GM19372 (cell line): ENCODE measurements at regions not wholly inside any gene's neighbourhood (a gene's known extent, or its start where the extent isn't known, plus 50 kb on each side); places are given as distances from the start of the nearest gene placed in this dataset.
"Not testable (repeated sequence)": the region's sequence is repeated elsewhere in the genome, so short reads cannot be mapped to it uniquely, and the experiment has no call there.

Experiments
- ATAC-seq: cut with Tn5 transposase; IDR thresholded peaks from one replicate; pipeline ENCODE4 v1.9.1; 2021; ENCODE audit warnings: mild to moderate bottlenecking, low read depth, moderate library complexity; ENCODE audit not compliant: unreplicated experiment

DNA sequence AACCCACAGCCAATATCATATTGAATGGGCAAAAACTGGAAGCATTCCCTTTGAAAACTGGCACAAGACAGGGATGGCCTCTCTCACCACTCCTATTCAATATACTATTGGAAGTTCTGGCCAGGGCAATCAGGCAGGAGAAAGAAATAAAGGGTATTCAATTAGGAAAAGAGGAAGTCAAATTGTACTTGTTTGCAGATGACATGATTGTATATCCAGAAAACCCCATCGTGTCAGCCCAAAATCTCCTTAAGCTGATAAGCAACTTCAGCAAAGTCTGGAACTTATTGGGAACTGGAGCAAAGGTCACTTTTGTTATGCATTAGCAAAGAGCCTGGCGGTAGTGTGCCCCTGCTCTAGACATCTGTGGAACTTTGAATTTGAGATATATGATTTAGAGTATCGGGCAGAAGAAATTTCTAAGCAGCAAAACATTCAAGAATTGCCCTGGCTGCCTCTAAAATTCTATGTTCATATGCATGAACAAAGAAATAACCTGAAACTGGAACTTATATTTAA, 53.4 kb upstream of the PSMA1 start:
- not testable (repeated sequence) for ATAC-seq

- no peak for ATAC-seq
Measured at GRCh38 chr11:14577292-14577691, 57.1 kb upstream of the PSMA1 start.

DNA sequence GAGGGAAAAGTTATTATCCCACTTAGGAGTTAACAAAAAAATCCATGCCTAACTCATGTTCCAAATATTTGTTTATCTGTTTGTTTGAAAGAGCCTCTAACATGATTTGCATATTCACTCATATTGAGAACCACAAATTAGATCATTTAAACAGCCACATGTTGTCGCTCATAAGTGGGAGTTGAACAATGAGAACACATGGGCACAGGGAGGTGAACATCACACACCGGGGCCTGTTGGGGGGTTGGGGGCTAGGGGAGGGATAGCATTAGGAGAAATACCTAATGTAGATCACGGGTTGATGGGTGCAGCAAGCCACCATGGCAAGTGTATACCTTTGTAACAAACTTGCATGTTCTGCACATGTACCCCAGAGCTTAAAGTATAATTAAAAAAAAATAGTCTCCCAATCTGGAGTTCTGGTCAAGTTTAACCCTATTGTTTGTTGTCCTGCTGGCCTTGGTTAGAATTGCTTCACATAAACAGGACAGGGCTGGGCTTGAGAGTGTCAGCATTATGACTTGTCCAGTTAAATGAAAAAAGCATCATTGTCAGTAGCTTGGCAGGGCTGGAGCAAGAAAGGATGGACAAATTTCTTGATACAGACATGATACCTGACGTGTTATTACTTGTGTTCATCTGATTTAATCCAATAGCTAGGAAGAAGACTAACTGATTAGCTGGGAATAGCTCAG, 57.8 kb upstream of the PSMA1 start:
- peak; percentile 16 for ATAC-seq

- ATAC-seq, result peak; percentile 99
Measured at GRCh38 chr11:14578541-14578956, 58.4 kb upstream of the PSMA1 start.

GRCh38 chr11:14579646-14580045, 59.5 kb upstream of the PSMA1 start:
- ATAC-seq, result no peak

DNA sequence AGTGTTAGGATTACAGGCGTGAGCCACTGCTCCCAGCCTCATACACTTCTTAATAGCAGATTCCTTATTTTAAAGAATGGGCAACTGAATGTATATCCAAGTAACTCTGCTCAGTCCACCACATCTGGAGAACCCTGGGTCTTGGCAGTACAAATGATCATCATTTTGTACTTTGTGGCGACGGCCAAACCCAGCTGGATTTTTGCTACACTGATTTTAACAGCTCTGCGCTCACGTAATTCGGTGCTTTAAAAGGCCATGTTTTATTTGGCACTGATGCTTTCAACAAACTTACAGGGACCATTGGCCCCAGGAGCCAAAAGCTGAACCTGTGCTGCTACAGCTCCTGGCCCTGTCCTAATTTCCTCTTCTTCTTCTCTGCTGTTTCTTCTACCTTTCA, 60.8 kb upstream of the PDE3B start:
- ATAC-seq, result no peak

GRCh38 chr11:14583252-14584034, 60.2 kb upstream of the PDE3B start:
- ATAC-seq, result no peak

GRCh38 chr11:14584035-14584363, 59.6 kb upstream of the PDE3B start:
- ATAC-seq, result no peak

- no peak for ATAC-seq
Measured at GRCh38 chr11:14584595-14584994, 59.0 kb upstream of the PDE3B start.

DNA sequence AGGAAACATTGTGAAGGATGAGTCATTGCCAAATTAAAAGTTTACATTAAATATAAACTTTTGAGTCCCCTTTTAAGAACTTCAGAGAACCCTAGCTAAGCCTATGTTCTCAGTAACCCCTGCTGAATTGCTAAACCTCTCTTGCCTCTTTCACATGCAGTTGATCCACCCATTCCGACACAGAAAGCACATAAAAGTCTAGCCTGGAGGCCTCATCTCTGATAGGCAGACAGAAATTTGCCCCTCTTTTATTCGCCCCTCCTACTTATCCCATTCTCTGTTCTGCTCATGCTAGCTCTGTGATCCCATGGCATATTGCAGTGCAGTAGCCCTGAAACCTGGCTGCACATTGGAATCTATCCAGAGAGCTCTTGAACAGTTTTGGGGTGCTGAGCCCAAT, 58.2 kb upstream of the PDE3B start:
- no peak for ATAC-seq

DNA sequence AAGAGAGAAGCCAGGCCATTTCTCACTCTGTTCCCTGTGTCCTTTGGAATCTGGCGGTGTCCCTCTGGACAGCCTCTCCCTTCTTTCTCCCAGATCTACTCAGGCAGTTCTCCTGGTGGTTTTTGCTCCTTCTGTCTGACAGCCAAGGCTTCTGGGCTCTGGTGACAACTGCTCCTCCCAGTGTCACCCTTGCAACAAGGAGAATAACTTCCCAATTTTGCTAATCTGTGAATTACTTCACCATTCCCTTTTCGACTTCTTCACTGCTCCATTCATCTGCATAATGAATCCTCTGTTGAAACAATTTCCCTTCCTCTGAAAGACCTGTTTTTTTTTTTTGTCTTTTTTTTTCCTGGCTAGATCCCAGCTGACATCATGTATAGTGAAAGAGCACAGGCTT, 56.3 kb upstream of the PDE3B start:
- ATAC-seq, result no peak

GRCh38 chr11:14588681-14589080, 54.9 kb upstream of the PDE3B start:
- ATAC-seq, result no peak

DNA sequence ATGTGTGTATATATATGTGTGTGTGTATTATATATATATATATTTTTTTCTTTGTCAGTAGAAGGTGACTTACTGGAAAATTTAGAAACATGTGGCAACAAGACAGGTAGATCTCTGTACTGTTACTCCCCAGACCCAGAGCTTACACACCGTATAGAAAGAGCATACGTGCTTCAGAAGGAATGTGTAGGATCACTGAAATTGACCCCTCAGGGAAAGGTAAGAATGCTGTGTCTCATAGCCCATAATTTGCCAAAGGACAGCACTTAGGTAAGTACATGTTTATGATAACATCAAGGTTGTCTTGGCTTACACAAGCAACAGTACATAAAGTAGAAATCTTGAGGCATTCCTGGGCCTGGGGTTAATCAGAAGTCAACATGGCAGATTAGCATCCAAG, 54.2 kb upstream of the PDE3B start:
- ATAC-seq, result no peak

DNA sequence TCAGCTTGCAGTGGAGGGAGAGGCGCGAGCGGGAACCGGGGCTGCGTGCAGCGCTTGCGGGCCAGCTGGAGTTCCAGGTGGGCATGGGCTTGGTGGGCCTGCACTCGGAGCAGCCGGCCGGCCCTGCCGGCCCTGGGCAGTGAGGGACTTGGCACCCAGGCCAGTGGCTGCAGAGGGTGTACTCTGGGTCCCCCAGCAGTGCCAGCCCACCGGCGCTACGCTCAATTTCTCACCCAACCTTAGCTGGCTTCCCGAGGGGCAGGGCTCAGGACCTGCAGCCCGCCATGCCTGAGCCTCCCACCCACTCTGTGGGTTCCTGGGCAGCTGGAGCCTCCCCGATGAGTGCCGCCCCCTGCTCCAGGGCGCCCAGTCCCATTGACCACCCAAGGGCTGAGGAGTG, 52.6 kb upstream of the PDE3B start:
- not testable (repeated sequence) for ATAC-seq

DNA sequence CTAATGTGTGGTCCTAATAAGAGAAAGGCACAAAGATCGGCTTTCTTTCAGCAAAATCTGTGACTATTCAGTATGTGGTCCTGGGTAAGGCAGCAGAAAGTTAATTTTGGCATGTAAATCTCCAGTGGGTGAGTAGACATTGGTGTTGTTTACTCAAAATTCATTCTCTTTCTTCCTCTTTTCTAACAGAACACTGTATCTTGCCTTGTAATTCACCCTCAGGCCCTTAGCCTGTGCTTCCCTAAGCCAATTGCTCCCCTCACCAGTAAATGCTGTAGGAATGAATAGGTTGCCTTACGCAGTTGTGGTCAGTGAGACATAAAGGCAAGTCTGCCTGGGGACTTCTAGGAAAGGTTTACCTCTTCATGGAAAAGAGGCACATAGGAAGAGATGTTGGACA, 49.9 kb upstream of the PDE3B start:
- ATAC-seq, result no peak
